CD4-positive, alpha-beta T cell treated with Interleukin-2 at 100 ng/mL for 4 hours (primary cell): ENCODE measurements at regions not wholly inside any gene's neighbourhood (a gene's known extent, or its start where the extent isn't known, plus 50 kb on each side); places are given as distances from the start of the nearest gene placed in this dataset.
"Not testable (repeated sequence)": the region's sequence is repeated elsewhere in the genome, so short reads cannot be mapped to it uniquely, and the experiment has no call there.

Experiments
- DNase-seq: peaks from one replicate; pipeline ENCODE4 v3.0.0-alpha.2; 2020; ENCODE audit warnings: low spot score

DNA sequence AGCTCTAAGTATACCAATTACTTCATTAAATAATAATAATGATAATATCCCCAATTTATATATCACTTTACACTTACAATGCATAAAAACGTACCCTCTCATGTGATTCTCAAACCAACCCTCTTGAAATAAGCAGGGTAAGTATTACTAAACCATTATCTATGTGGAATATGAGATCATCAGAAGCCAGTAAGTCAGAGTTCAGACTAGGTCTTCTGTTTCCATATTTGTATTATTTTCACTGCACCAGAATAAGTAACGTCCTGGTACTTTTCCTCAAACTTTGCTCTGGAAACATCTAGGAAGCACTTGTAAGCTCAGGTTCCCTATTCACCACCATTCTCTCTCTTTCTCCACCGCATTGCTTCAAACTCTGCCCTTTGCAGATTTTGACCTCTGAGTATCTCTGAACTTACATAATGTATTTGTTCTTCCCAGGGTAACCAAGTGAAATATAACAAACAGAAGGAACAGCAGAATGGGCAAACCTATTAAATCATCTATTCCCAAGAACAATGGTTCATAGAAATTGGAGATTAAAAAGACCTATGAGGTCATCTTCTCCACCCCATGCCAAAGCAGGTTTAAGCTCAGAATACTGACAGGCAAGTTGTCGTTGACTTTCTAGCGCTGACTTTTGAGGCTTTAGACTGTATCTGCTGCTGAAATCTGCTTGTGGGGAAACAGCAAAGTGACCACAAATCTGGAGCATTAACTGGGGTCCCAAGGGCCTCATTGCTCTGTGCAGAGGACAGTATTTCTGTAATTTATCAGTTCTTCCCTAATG, 161.3 kb upstream of the FAR2 start:
- DNase-seq, result no peak

DNA sequence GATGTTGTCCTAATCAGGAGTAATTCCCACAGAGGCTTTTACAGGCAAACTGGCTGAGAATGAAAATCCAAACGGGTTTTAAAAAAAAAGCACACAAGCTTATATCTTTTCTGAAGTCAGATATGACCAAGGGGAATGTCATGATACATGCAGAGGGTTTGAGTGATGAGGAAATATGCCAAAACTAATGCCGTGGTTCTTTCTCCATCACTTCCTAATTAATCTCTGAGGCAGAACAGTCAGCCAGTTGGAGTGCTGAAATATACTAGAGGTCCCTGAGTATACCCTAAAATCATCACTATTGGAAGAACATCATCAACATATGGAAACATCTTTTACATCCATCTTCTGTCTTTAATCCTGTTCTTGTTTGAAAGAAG, 160.8 kb upstream of the FAR2 start:
- no peak for DNase-seq

DNA sequence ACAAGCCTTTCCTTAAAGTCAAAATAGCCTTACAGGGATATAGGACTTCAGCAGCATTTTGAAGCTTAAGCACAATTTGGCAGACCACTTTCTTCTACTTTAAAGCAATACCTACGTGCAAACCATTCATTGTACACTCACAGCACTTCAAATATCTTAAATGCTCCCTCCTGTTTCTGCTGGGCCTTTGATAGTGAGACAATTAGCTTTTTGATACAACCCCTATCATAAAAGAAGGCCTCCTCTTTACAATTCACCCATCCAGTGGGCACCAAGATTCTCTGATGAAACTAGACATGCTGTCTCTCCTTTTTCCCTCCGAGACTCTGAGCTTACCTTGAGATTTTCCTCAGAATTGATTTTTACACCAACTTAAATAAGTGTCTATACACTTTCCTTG, 157.5 kb upstream of the FAR2 start:
- DNase-seq, result no peak

DNA sequence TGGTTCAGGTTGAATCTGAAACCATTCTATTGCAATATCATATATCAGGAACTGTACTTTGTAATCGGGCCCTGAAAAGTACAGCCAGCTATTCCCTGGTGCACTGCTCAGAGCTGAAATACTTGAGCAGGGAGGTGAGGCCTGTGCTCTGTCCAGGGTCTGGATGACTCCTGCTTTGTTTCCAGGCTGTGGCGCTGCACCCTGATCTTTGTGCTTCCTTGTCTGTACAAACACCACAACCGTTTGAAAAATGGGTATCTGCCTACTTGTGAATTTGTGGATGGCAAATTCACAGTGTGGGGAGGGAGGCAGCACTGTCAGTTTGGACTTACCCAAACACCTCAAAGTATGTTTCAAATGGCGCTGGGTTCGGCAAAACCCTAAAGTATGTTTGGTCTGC, 155.4 kb upstream of the FAR2 start:
- no peak for DNase-seq

DNA sequence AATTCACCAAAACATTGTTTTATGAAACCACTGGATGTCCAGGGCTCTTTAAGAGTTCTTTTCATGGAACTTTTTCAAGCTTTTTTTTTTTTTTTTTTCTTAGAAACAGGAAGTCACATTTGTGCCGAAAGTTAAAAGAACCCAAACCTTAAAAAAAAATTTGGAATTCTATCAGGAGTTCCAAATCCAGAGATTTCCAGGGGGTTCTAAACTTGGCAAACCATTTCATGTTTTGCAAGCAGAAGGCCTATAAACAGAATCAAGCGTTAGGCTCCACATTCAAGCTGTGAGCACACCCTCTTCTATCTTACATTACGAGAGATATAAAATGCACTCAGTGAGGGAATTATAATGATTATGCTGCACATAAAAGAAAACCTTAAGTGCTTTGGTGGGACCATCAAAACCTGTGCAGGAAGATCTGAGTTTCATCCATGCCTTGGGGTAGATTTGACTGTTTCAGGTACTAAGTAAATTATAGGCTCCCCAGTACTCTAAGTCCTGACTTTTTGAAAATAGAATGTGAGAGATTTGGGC, 154.8 kb upstream of the FAR2 start:
- DNase-seq, result no peak

DNA sequence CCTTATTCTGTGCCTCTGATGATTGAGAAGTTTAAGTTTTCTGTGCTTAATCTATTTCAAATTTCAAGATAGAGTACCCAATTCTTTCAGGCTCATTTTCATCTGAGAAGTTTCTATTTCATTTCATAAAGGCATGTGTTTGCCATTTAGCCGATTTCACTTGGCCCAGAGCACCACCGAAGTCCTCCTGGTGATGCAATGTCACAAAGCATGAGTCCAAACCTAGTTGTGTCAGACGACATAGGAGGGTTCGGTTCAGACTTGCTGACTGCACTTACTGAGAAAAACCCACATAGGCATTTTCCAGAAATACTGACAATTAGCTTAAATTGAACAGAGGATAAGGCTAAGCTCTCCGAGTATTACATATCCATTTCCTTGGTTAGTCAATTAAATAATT, 152.4 kb upstream of the FAR2 start:
- DNase-seq, result no peak

DNA sequence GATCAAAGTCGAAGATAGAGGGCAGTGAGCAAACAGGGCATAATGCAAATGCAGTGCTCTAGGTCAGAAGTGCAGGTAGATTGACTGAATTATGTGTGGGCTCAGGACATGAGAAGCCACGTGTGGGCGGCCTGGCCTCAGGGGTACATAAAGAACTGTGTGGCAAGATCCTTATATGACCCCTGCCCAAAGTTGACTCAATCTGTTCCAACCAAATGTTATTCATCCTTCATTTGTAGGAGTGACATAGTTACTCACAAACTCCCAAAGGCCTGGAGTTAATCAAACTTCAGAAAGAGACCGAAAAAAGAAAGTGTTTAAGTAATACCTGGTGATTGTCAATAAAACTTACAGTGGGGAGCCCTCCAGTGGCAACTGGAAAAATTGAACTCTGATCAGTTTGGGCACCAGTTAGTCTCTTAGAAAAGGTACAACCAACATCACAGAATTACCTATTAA, 150.4 kb upstream of the FAR2 start:
- no peak for DNase-seq

DNA sequence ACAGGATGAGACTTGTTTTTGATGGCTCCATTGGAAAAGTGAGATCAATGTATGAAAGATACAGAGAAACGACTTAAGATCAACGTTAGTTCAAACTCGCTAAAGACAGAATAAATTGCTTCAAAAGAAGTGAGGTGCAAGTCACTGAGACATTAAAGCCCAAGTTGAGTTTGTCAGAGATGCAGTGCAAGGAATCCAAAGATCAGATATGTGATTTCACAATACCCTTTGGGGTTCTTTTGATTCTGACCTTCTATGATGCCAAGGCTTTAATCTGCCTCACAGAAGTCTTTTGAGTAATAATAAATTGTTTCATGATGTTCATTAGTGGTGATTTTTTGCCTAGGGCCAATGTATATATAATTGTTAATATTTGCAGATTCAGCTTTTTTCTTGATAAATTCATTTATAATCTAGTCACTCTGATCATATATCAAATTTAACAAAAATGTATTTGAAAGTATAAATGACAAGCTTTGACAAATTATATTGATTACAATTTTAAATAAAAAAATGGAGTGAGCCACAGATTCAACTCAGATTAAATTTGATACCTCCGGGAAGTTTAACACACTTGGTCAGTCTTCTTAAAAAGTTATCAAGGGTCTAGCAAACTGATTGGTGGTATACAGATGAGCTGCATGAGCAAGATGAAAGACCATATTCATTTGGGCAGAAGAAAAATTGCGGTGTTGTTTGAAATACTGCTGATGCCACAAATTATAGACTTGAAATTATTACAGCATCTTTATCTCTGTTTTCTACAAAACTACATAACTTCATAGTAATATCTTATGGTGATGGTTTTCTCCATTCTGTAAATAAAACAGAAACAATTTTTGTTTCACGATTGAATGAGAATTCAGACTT, 144.8 kb upstream of the FAR2 start:
- no peak for DNase-seq

DNA sequence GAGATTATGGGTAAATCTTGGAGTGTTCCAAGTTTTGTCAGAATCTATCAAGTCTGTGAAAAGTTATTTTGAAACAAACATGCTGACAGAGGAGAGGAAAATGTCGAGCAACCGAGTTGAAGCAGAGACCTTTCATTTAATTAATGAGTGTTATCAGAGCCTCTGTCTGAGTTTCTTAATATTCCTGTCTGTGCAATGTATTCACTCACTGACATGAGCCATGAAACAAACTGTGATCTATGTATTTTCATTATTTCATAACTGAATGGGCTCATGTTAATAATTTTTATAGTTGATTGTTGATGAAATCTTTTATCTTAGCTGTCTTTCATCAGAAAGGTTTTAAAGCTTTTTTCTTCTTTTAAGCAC, 144.2 kb upstream of the FAR2 start:
- no peak for DNase-seq

DNA sequence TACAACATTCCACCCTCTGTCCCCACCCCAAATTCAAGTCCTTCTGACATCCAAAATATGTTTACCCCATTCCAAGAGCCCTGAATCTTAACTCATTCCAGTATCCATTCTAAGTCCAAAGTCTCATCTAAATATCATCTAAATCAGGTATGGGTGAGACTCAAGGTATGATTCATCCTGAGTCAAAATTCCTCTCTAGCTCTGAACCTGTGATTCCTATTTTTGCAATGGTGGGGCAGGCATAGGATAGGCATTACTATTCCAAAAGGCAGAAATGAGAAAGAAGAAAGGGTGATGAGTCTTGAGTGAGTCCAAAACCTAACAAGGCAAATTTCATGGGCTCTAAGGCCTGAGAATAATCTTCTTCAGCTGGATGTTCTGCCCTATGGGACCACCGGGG, 140.3 kb upstream of the FAR2 start:
- no peak for DNase-seq

DNA sequence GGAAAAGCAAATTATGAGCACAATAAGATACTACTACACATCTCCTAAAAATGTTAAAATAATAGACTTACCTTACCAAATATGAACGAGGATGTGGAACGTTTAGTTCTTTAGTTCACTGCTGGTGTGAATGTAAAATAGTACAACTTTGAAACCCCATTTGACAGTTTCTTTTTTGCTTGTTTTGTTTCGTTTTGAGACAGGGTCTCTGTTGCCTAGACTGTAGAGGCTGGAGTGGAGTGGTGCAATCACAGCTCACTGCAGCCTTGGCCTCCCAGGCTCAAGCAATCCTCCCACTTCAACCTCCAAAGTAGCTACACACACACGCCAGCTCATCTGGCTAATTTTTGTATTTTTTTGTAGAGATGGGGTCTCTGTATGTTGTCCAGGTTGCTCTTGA, 136.4 kb upstream of the FAR2 start:
- no peak for DNase-seq

DNA sequence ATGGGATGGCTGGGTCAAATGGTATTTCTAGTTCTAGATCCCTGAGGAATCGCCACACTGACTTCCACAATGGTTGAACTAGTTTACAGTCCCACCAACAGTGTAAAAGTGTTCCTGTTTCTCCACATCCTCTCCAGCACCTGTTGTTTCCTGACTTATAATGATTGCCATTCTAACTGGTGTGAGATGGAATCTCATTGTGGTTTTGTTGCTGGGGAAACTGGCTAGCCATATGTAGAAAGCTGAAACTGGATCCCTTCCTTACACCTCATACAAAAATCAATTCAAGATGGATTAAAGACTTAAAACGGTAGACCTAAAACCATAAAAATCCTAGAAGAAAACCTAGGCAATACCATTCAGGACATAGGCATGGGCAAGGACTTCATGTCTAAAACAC, 131.5 kb upstream of the FAR2 start:
- not testable (repeated sequence) for DNase-seq

DNA sequence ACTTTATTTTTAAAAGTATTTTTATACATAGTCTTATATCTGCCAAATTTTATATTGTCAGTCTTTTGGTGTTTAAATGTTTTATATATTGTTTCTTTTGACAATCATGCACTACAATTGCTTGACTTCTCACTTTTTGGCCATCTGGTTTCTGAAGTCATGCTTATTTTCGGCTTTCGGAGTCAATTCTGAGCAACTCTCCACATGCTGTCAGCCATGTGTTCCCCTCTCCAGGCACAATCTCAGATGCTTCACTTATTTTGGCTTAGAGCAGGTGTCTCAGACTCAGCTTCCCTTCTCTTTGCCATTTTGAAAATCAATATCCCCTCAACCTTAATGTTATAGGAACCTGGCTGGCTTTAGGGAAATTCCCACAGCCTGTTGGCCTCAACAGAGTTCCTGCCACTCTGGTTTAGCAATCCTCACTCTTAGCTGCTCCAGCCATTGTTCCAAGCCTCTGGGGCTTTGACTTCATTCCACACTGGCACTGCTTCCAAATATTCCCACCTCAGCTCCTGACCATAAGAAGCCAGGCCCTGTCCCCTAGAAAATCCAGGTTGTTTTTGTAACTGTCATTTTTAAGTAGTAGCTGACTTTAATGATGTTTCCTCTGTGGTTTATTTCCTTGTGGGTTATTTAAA, 125.5 kb upstream of the FAR2 start:
- no peak for DNase-seq

DNA sequence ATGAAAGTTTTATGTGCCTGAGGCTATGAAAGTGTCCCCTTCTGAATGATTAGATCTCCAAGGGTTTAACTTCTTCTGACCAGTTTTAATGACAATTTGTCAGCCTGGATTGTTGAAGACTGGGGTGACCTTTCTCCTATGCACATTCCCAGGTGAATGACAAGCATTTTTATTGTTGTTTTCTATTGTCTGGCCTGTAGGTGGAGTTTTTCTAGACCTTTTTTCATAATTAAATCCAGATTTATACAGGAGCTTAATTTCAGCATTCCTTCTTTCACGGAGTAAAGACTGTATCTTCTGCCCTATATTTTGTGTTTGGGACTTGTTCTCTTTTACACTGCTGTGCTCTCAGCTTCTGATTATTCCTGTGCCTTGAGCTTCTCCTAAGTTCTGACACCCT, 125.0 kb upstream of the FAR2 start:
- DNase-seq, result no peak

DNA sequence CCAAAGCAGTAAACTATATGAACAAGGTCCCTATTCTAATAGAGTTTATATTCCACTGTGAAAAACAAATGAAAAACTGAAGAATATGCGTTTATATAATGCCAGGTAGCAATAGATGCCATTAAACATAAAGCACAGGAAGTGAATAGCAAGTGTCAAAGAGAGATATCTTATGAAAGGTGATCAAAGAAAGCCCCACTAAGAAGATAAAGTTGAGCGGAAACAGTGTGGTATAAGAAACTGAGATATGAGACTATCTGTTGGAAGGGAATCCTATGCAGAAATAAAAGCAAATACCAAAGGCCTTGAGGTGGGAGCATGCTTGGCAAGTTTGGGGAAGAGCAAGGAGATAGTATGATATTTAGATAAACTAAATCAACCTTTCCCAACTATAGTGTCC, 123.1 kb upstream of the FAR2 start:
- no peak for DNase-seq

DNA sequence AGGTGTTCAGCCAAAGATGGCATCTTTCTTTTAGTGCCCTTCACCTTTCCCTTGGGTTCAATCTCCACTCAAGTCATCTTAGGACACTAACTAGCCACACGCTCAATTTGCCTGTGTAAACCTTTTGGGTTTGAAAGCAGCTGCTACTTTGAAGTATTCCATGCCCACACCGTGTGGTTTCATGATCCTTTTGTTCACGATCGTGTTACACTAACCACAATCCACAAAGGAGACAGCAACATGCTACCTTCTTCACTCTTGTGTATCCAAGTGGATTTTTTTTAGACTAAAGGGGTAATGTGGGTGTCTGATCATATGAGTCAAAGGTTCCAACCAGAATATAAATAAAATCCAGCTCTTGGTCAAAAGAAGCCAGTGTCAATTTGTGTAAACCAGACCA, 122.7 kb upstream of the FAR2 start:
- no peak for DNase-seq

DNA sequence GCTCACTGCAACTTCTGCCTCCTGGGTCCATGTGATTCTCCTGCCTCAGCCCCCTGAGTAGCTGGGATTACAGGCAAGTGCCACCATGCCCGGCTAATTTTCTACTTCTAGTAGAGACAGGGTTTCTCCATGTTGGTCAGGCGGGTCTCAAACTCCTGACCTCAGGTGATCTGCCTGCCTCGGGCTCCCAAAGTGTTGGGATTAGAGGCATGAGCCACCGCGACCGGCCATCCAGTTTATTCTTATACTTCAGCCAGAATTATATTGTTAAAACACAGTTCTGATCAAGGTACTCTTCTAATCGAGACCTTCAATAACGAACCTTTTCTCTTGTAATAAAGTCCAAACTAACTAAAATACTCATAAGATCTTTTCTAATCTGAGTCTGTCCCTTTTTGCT, 119.6 kb upstream of the FAR2 start:
- not testable (repeated sequence) for DNase-seq

DNA sequence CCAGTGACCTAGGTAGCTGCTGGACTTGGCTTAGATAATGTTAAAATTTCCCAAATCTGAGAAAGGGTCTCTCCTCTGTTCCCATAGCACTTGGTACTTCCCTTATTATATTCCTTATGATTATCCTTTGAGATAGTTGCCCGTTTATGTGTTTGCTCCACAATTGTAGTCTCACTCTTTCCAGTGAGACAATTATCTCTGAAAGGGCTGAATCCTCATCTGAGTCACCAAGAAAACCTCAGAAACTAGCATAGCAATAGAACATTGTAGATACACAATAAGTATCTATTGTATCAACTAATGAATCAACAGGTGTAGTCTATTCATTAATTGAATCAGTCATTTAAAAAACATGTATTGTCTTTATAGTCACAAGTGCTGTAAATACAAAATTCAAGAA, 119.1 kb upstream of the FAR2 start:
- DNase-seq, result no peak

DNA sequence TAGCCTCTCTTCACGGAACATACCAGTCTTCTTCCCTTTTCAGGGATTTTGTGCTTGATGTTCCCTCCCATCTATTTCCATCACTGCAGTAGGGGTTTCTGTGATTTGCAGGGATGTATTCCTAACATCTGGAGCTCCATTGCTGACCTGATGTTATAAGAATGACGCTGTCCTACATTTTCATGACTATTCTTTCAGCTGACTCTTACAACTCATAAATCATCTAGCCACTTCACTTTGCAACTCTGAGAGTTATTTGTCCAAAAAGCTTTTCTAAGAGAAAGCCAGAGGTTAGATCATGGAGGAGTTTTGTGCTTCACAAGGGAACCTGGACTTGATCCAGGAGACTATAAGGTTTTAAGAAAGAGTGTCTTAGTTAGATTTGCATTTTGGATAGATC, 116.6 kb upstream of the FAR2 start:
- DNase-seq, result no peak

DNA sequence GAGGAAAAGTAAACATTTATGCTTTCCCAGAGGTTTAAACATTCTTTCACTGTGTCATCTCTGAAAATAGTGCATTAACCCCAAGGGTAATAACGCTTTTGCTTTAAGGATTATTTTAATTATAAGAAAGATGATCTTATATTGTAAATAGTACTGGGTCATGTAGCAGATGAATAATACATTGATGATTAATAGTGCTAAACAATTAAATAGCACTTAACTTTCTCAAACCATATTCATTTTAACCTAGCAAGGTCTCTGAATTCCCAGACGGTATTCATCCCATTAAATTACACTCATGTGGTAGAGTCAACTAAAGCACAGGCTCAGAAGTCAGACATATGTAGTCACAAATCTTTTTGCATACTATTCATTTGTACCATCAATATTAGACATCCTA, 115.6 kb upstream of the FAR2 start:
- DNase-seq, result no peak

DNA sequence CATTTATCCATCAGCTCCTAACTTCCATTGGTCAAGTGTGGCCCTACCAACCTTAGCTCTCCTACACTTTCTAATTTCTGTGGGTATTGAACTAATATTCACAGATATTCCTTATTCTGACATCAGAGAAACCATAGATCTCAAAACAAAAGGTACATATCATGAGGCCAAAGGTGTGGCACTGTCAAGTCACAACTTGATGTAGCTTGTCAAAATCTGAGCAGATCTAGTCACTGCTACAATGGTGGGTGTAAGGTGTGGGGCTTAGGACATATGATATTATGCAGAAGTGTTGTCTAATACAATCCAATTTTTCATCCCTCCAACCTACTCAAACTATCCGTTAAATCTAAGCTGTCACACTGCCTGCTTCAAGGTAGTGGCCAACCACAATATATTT, 114.0 kb upstream of the FAR2 start:
- DNase-seq, result no peak

DNA sequence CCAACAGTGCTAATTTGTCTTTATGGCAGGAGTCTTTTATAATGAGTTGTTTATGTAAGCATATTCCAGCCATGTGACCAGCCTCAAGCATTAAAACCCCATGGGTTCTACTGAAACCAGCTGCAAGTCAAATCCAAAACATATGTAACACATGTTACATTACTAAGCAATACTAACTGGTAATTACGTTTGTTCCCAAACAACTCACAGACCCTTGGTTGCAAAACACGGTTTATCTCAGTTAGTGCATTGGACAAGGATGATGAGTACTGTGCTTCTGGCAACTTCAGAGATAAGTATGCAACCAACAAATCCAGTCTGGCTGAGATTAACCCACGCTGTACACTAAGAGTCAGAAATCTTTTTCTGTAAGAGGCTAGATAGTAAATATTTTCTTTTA, 110.1 kb upstream of the FAR2 start:
- DNase-seq, result no peak

DNA sequence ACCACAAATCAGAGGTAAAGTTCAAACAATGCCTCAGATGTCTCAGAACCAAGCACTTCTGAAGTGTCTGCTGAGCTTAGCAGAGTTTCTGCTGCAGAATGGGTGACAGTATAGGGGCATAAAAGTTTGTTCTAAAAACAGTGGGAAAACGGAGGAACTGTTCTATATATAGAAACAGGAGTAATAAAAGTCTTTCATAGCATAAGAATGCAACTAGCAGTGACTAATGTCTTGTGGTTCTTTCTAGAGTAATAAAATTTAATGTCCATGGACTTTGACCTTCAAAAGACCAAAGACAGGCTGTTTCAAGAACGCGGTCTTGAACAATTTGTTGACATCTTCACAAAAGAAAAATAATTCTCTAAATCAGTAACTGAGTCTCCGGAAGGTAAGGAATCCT, 107.5 kb upstream of the FAR2 start:
- no peak for DNase-seq
